ENCODE measurements at regions not wholly inside any gene's neighbourhood (a gene's known extent, or its start where the extent isn't known, plus 50 kb on each side); places are given as distances from the start of the nearest gene placed in this dataset.

DNA sequence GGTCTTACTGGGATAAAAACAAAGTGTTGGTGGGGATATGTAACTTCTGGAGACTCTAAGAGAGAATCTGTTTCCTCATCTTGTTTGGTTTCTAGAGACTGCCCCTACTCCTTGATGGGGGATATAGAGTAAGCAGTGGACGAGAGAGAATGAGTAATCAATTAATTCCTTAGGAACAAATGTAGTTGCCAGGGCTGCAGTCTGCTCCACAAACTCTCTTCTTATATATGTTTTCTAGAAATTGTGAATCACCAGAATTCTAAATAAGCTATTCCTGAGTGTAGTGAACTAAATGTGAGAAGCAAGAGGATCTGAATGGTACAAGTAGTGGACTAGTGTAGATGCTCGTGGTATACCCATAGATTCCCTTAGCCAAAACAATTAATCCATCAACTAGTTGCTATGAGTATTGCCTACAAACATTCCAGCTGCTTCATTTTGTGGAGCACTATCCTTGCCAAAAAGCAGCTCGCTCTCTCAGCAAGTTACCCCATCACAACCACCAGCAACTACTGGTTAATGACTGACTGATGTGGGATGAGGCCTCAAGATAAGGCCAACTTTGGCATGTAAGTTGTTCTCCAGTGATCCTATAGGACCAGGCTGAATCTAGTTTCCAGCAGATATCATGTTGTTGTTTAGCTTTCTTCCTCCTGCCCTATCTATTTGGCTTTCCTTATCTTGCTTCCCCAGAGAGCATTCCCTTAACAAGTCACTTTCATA, 273.0 kb downstream of the SLC7A11 start:
- TF ChIP-seq, protein P1, sequence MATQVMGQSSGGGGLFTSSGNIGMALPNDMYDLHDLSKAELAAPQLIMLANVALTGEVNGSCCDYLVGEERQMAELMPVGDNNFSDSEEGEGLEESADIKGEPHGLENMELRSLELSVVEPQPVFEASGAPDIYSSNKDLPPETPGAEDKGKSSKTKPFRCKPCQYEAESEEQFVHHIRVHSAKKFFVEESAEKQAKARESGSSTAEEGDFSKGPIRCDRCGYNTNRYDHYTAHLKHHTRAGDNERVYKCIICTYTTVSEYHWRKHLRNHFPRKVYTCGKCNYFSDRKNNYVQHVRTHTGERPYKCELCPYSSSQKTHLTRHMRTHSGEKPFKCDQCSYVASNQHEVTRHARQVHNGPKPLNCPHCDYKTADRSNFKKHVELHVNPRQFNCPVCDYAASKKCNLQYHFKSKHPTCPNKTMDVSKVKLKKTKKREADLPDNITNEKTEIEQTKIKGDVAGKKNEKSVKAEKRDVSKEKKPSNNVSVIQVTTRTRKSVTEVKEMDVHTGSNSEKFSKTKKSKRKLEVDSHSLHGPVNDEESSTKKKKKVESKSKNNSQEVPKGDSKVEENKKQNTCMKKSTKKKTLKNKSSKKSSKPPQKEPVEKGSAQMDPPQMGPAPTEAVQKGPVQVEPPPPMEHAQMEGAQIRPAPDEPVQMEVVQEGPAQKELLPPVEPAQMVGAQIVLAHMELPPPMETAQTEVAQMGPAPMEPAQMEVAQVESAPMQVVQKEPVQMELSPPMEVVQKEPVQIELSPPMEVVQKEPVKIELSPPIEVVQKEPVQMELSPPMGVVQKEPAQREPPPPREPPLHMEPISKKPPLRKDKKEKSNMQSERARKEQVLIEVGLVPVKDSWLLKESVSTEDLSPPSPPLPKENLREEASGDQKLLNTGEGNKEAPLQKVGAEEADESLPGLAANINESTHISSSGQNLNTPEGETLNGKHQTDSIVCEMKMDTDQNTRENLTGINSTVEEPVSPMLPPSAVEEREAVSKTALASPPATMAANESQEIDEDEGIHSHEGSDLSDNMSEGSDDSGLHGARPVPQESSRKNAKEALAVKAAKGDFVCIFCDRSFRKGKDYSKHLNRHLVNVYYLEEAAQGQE (IDR thresholded peaks at IDR 0.05; ENCODE audit: borderline replicate concordance) = no peak
- TF ChIP-seq, protein P2, sequence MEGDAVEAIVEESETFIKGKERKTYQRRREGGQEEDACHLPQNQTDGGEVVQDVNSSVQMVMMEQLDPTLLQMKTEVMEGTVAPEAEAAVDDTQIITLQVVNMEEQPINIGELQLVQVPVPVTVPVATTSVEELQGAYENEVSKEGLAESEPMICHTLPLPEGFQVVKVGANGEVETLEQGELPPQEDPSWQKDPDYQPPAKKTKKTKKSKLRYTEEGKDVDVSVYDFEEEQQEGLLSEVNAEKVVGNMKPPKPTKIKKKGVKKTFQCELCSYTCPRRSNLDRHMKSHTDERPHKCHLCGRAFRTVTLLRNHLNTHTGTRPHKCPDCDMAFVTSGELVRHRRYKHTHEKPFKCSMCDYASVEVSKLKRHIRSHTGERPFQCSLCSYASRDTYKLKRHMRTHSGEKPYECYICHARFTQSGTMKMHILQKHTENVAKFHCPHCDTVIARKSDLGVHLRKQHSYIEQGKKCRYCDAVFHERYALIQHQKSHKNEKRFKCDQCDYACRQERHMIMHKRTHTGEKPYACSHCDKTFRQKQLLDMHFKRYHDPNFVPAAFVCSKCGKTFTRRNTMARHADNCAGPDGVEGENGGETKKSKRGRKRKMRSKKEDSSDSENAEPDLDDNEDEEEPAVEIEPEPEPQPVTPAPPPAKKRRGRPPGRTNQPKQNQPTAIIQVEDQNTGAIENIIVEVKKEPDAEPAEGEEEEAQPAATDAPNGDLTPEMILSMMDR (IDR thresholded peaks at IDR 0.05; ENCODE audit: poor library complexity, severe bottlenecking) = no peak
- no peak for TF ChIP-seq POLR2AphosphoS5 (IDR thresholded peaks at IDR 0.05)
- TF ChIP-seq EZH2 (IDR thresholded peaks at IDR 0.05; ENCODE audit: borderline replicate concordance, insufficient read depth, low read length, poor library complexity, severe bottlenecking) = no peak
- TF ChIP-seq EP300 (conservative IDR thresholded peaks at IDR 0.05; ENCODE audit: poor library complexity, severe bottlenecking) = no peak
- TF ChIP-seq TAF1 (IDR thresholded peaks at IDR 0.05; ENCODE audit: low read depth) = no peak
- no peak for TF ChIP-seq RAD21 (conservative IDR thresholded peaks at IDR 0.05)
- no peak for TF ChIP-seq SMC3 (conservative IDR thresholded peaks at IDR 0.05; ENCODE audit: poor library complexity)
- TF ChIP-seq MXI1 (conservative IDR thresholded peaks at IDR 0.05; ENCODE audit: poor library complexity, severe bottlenecking) = no peak
